G401.6 (cell line): ENCODE measurements at regions not wholly inside any gene's neighbourhood (a gene's known extent, or its start where the extent isn't known, plus 50 kb on each side); places are given as distances from the start of the nearest gene placed in this dataset.

Experiments used
- FAIRE-seq: peaks from 2 replicates; lab custom pipeline; 2012; peaks lifted over from hg19 to GRCh38; lab: Jason Lieb, UNC

DNA sequence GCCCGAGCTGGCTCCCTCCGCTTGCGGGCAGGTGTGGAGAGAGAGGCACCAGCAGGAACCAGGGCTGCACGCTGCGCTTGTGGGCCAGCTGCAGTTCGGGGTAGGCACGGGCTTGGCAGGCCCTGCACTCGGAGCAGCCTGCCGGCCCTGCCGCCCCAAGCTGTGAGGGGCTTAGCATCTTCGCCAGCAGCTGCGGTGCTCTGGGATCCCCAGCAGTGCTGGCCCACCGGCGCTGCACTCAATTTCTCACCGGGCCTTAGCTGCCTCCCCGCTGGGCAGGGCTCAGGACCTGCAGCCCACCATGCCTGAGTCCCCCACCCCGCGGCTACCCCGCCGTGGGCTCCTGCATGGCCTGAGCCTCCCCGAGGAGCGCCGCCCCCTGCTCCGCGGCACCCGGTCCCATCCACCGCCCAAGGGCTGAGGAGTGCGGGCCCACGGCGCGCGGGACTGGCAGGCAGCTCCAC is 434.4 kb upstream of the RGPD4 start:
- no peak for FAIRE-seq

GRCh38 chr2:107393516-107393915 is 433.2 kb upstream of the RGPD4 start:
- no peak for FAIRE-seq

DNA sequence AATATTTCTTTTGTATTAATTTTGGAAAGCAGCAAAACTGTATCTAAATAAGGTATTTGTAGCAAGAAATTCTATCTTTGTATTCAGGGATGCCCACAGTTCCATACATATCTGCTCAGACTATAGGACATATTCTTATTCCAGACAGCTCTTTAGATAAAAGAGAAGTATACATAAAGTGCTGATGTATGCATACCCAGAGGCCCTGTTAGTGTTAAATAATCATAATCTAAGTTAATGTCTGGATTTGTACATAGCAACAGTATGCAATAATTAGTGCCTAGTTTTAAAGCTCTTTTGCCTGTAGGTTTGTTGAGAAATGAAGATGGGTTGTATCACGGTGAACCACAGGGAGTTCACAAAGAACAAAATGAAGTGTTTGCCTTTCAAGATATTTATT is 428.0 kb upstream of the RGPD4 start:
- FAIRE-seq = no peak

- no peak for FAIRE-seq
Observed at GRCh38 chr2:107402330-107402729, 424.4 kb upstream of the RGPD4 start.

- no peak for FAIRE-seq
Observed at GRCh38 chr2:107405261-107405660, 421.4 kb upstream of the RGPD4 start.

GRCh38 chr2:107407017-107407416 is 419.7 kb upstream of the RGPD4 start:
- no peak for FAIRE-seq

DNA sequence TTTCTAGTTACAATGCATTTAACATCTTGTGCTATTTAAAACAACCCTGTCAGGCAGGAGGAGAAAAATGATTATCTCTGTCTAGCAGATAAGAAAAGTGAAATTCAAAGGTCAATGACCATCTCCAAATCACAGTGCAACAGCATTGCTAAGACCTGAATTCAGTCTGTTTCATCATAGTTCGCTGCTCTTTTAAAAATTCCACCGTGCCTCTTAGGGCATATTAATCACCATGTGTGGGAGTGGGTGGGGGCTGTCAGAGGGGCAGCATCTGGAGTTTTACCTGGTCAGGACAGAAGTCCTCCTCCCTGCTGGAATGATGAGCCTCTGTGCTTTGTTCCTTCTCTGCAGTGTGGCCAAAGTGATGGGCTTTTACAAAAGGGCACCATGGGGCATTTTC is 418.7 kb upstream of the RGPD4 start:
- no peak for FAIRE-seq

DNA sequence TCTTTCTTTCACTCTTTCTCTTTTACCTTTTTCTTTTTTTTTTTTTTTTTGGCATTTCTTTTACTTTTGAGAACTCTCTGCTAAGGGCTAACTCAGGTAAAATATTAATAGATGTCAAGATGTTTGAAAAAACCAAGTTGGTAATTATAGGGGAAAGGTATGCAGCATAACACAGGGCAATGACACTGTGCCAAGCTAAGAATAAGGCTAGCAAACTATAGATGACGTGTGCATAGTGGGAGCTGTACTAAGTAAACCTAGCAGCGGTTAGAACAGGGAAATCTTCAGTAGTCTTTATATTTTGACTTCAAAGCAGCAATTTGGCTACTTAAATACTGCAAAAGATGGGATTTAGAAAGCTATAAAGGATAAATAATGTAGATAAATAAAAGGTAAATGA is 415.4 kb upstream of the RGPD4 start:
- FAIRE-seq = no peak

- no peak for FAIRE-seq
Observed at GRCh38 chr2:107412209-107412904, 414.3 kb upstream of the RGPD4 start.

- FAIRE-seq = no peak
Observed at GRCh38 chr2:107412981-107413380, 413.7 kb upstream of the RGPD4 start.

DNA sequence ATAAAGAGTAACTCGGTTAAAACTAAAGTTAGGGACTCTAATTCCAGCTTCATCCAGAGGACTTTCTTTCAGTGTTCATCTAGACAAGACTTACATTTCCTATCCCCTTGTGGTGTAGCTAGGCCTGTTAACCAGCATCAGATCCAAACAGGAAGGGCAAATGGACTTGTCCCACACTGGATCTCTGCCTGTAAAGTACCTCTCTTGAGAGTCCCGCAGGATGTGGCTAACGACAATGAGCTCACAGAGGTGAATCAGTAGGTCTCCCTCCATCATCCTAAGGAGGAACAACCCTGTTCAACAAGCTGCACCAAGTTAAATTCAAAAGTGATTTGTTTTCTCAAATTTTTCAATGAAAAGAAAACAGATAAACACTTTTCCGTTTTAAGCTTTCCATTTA is 412.3 kb upstream of the RGPD4 start:
- FAIRE-seq = no peak

- no peak for FAIRE-seq
Observed at GRCh38 chr2:107418708-107419107, 408.0 kb upstream of the RGPD4 start.

DNA sequence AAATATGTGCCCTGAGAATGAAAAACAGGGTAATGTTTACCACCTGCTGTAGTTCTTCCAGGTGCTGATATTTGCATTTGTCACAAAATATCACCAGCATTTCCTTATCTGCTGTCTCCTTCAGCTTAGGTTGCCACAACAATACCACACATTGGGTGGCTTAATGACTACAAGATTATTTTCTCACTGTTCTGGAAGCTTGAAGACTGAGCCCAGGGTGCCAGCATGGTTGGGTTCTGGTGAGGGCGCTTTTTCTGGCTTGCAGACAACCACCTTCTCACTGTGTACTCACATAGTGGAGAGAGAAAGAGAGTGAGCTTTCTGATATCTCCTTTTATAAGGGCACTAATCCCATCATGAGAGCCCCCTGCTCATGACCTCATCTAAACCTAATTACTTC is 407.5 kb upstream of the RGPD4 start:
- no peak for FAIRE-seq

DNA sequence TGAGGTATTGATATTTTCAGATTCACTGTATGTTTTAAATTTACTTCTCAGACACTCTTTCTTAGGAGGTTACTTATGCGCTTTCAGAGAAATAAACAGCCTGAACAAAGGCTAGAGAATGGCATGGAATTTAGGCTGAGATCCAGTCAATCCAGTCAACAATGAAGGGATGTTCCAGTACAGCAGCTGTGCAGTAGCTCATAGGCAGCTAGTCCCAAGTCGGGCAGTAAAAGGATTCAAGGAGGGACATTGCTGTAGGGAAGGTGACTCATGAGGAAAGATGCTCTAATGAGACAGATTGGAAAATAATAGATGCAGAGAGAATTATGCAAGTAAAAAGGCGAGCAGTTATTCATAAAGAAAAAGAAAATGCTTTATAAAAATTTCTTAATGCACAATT is 397.9 kb upstream of the RGPD4 start:
- FAIRE-seq = no peak

- no peak for FAIRE-seq
Observed at GRCh38 chr2:107430006-107430405, 396.7 kb upstream of the RGPD4 start.

- no peak for FAIRE-seq
Observed at GRCh38 chr2:107430596-107431266, 396.0 kb upstream of the RGPD4 start.

- FAIRE-seq = no peak
Observed at GRCh38 chr2:107436281-107436680, 390.4 kb upstream of the RGPD4 start.

GRCh38 chr2:107437265-107437664 is 389.4 kb upstream of the RGPD4 start:
- FAIRE-seq = peak; percentile 99

- no peak for FAIRE-seq
Observed at GRCh38 chr2:107437807-107438206, 388.9 kb upstream of the RGPD4 start.

GRCh38 chr2:107448160-107448559 is 378.5 kb upstream of the RGPD4 start:
- no peak for FAIRE-seq

DNA sequence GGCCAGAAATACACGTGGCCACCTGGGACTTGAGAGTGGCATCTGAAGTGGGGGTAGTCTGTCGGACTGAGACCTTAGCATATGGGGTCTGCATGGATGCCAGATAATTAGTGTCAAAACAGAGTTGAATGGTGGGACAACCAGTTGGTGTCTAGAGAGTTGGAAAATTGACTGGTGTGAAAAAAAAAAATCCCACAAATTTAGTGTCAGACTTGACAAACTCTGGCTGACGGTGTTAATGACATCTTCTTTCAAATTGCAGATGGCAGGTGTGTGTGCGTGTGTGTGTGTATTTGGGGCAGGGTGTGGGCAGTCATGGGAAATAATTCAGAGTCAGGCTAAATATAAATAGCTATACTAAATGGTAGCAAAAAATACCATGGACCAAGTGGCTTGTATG is 365.4 kb upstream of the RGPD4 start:
- FAIRE-seq = no peak

GRCh38 chr2:107462181-107462580 is 364.5 kb upstream of the RGPD4 start:
- no peak for FAIRE-seq

GRCh38 chr2:107466241-107466640 is 360.5 kb upstream of the RGPD4 start:
- no peak for FAIRE-seq
